GM19438 (cell line): ENCODE measurements at regions not wholly inside any gene's neighbourhood (a gene's known extent, or its start where the extent isn't known, plus 50 kb on each side); places are given as distances from the start of the nearest gene placed in this dataset.
"Not testable (repeated sequence)": the region's sequence is repeated elsewhere in the genome, so short reads cannot be mapped to it uniquely, and the experiment has no call there.

Source experiments
- ATAC-seq: cut with Tn5 transposase; IDR thresholded peaks from one replicate; pipeline ENCODE4 v1.9.1; 2021; ENCODE audit warnings: low read depth; ENCODE audit not compliant: unreplicated experiment

DNA sequence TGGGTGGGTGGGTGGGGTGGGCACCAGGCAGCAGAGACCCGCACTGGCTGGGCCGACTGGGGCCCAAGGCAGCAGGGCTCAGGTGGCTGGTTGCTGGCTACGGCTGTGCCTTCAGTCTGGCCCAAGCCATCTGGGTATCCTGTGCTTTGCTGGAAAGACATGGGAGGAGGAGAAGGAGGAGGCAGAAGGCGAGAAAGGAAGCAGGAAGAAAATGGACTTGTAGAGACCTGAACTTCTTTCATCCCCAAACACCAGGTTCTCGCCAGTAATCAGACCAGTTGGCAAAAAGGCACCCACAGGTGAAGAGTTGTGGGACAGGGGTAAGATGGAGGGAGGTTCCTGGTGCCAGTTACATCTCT is 78.8 kb downstream of the IGLL1 start:
- ATAC-seq = no peak

DNA sequence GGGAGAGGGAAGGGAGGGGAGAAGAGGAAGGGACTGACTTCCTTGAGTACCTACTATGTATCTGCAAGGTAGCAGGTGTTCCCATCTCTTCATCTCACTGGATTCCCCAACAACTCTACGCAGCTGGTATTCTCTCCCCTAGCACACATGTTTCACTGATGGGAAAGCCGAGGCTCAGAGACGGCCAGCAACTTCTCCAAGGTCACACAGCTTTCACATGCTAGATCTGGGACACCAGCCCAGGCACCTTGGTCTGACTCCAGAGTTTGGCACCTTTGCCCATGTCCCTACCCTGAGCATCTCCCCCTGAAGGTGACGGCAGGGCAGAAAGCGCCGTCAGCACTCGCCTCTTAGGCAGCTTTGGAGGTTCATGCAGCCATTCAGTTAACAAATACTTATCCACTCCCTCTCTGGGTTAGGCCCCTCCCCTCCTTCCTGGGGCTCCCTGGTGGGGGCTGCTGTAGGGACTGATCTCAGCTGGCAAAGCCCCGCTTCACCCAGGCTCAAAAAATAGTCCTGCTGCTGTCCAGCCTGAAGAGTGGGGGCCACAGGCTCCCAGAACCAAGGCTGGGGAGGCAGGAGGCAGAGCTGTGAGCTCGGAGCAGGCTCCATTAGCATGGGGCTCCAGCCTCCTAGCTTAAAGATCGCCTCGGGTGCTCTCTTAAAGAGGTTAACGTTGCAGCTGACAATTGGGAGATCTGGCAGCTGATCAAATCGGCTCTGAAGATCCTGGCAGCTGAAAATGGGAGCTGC is 79.4 kb downstream of the IGLL1 start:
- ATAC-seq = no peak

GRCh38 chr22:23499845-23500500 is 80.1 kb downstream of the IGLL1 start:
- no peak for ATAC-seq

DNA sequence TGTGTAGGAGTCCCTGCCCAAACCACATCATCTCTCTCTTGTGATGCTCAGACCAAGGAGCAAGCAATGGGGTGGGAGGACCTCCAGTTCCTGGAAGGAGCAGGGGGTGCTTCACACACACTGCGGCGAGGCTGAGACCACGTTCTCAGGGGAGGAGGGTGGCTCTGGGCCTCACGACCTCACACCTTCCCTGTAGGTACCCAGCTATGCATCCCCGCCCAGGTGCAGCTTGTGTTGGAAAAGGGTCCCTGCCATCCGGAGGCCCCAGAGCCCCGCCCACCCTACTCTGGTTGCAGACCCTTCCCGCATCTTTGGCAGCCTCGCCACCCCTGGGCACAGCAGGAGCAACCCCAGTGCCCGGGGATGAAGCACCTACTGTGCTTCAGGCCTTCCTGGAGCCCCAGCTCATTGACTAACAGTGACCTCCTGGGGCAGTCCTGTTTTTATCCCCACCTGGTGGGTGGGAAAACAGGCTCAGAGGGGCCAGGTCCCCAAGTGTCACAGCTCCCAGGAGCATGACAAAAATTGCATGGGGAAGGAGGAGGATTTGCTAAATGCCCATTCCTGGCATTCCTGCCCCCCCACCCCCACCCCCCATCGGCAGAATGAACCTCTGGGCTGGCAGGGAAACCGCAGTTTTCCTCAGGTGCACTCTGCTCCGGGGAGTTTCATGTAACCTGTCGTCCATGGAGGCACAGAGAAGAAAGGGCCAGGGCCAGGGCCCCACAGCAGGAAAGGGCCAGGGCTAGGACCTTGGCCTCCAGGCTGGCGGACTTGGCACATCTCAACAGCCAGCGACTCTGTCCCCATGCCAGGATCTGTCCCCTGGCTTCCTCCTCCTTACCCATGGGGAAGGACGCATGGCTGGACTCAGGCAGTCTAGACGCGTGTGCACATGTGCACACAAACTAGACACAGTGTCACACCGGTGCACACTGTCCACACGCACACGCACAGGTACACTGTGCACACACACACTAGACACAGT is 81.0 kb downstream of the IGLL1 start:
- no peak for ATAC-seq

DNA sequence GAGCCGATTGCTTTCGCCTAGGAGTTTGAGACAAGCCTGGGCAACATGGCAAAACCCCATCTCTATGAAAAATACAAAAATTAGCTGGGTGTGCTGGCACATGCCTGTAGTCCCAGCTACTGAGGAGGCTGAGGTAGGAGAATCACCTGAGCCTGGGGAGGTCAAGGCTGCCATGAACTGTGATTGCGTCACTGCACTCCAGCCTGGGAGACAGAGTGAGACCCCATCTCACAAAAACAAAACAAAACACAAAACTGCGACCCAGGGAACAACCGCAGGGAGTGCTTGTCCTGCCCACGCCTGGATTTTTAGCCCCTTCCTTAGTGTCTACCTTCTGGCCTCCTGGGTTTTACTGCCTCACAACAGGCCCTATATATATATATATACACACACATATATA is 82.2 kb downstream of the IGLL1 start:
- not testable (repeated sequence) for ATAC-seq

DNA sequence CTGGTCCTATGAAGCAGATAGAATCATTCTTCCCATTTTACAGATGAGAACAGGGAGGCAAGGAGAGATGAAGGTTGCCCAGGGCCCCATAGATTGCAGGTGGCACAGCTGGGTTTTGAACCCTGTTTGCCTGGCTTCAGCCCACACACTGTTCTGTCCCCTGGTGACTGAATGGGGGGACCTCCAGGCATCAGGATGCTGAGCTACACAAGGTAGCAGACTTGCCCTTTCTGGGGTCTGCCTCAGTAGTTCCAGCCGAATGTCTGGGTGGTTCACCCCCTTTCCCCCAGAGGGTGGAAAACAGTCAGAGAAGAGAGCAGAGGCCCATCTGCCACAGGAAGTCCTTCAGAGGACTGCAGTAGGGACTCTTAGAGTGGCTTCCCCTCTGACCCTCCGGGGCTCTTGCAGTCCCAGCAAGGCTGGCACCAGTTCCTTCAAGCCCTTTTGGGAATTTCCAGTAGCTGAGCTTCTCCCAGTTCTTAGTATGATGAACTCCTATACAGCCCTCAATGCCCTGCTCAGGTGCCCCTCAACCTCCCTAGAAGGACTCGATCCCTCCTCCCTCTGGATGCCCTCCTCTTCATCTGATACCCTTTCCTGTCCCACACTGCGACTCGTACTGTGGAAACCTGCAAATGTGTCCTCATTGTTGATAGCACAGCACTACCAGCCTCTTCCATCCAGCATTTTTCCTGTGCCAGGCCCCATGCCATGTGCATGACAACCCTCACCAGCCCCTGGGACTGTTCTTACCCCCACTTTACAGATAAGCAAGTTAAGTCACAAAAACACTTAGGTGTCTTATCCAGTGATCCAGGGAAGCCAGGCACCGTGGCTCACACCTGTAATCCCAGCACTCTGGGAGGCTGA is 82.8 kb downstream of the IGLL1 start:
- ATAC-seq = no peak

GRCh38 chr22:23496445-23496833 is 83.7 kb downstream of the IGLL1 start:
- ATAC-seq = no peak

DNA sequence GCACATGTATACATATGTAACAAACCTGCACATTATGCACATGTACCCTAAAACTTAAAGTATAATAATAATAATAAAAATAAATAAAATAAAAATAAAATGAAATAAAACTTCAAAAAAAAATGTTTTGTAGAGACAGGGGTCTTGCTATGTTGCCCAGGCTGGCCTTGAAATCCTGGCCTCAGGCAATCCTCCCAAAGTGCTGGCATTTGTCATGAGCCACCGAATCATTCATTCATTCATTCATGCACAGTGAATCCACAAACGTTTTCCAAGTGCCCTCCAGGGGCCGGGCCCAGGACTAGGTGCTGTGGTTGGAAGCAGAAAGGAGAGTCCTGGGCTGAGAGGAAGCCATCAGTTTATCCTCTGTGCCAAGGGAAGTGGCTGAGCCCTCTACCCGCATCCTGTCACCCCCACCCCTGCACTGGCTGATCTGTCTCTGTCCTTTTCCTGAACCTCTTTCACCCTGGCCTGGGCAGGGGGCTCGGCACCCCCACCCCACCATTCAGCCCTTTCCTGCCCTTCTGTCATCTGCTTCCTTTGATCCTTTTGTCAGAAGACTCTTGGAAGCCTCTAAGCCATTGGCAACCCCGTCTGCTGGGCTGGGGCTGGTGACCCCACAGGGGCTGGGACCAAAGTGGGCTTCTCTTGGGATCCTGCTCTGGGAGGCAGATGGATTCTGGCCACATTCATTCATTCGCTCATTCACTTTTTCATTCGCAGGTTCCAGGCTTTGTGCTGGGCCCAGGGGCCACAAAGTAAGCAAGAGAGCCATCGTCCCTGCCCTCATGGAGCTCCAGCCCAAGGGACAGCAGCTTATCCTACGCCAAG is 84.3 kb downstream of the IGLL1 start:
- ATAC-seq = no peak

DNA sequence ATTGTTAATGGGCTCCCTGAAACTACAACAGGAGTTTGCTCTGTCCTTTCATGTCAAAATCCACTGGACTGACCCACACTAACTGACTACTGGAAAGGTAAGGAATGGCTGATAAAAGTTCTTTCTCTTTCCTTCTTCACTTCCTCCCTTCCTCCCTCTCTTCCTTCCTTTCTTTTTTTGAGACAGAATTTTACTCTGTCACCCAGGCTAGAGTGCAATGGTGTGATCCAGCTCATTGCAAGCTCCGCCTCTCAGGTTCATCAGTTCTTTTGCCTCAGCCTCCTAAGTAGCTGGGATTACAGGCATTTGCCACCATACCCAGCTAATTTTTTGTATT is 85.2 kb downstream of the IGLL1 start:
- ATAC-seq = no peak

- ATAC-seq = no peak
Measured at GRCh38 chr22:23485490-23485889, 94.6 kb downstream of the IGLL1 start.

GRCh38 chr22:23484651-23485050 is 95.4 kb downstream of the IGLL1 start:
- ATAC-seq = no peak

DNA sequence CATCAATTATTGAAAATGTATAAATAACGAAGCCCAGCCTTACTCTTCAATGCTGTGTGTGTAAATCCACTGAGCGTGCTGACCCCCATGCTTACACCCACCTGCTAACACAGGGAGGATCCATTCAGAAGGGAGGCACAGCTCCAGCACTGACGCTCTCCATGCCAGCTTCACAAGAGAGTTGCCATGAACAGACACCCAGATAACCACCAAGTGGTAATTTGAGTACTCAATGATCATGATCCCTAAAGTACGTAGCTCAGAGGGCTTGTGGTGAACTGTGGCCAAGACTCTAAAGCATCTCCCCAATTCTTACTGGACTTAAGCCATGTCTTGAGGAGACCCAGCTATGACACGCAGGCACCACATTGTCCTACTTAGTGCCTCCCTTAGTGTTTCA is 98.7 kb downstream of the IGLL1 start:
- ATAC-seq = no peak

DNA sequence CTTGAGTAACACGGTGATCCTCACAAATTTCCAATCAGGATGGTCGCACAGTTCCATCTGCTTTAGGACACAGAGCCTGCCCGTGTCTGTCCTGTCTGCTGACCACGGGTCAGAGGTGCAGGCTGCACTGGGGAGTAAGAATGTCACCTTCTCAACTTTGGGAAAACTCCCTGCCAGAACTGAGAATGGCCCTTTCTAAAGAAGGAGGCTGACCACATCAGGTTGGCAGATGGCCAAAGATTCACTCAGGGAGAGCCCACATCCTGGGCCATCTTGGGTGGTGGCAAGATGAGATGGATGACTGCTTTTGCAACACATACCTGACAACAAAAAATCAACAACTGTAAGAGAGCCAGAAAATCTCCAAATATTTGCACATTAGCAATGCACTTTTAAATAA is 101.9 kb downstream of the IGLL1 start:
- no peak for ATAC-seq

GRCh38 chr22:23474531-23474930 is 105.6 kb downstream of the IGLL1 start:
- not testable (repeated sequence) for ATAC-seq

DNA sequence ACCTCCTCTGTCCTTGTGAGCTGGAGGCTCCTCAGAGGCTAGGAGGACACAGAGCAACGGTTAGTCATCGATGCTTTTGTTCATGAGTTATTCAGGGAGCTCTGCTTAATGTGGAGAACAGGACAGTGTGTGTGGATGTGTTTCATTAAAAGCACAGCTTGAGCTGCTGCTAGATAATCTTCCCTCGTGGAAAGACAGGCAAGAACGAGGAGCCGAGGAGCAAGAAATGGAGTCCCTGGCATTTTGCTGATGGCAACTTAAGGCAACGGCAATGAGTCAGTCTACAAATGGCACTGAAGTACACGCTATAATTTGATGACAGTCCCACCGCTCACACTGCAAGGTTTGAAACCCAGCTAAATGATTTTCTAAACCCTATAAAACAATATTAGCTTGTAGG is 106.2 kb downstream of the IGLL1 start:
- no peak for ATAC-seq

DNA sequence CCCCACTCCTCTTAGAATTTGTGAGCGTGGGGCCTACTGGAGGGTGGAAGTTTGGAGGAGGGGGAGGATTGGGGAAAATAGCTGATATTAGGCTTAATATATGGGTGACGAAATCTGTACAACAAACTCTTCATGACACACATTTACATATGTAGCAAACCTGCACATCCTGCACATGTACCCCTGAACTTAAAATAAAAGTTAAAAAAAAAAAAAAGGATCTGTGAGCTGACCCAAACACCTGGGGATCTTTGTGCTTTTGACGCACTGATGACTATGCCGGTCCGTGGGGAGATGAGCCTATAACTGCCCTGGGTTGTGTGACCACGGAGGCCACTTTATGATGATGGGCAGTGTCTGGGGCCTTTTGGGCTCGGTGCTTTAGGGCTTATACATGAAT is 107.7 kb downstream of the IGLL1 start:
- not testable (repeated sequence) for ATAC-seq

DNA sequence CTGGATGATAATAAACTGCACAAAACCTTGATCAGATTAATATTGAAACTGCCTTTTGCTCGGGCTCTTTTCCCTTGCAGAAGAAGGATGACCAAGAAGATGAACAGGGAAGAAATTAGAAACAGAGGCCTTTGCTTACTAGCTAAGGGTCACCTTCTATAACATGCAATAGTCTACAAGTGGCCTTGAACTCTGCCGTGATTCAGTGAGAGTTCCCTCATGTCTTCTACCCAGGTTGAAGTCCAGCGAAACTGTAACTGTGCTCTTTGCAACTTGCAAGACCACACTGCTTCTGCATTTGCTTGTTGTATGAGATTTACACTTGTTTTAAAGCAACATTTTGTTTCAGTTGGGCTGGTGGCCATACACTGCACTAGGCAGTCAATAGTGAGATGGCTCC is 108.4 kb downstream of the IGLL1 start:
- ATAC-seq = no peak

DNA sequence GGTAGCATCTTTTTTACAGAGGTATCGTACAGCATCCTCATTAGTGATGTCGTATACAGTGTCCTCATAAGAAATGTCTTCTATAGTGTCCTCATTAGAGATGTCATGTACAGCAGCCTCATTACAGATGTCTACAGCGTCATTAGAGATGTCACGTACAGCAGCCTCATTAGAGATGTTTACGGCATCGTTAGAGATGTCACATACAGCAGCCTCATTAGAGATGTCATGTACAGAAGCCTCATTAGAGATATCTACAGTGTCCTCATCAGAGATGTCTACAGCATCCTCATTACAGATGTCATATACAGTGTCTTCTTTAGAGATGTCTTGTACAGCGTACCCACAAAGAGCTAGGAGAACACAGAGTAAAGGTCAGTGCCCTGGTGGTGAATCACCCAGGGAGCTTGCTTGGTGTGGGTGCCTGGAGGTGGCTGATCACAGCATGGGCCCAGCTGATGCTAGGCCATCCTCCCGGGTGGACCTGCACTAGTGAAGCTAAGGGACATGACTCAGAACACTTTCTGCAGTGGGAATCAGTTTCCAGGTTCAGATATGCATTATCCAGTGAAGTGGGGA is 109.2 kb downstream of the IGLL1 start:
- ATAC-seq = no peak

DNA sequence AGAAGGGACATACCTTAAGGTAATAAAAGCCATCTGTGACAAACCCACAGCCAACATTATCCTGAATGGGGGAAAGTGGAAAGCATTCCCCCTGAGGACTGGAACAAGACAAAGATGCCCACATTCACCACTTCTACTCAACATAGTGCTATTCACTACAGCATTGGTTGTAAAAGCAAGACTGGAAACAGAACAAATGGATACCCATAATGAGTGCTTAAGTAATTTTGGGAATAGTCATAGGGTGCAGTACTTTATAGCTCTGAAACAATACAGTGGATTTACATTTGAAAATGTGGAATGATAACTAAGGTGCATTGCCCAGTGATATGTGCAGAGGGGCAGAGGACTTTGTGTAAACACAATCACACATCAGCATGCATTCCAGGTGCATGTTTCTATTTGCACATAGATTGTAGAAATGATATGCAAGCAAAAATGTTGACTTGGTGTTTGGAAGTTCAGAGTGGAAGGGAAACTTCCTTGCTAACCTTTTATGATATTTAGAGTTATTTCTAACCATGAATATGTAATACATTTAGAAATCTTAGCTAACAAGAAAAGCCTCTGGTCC is 112.3 kb downstream of the IGLL1 start:
- ATAC-seq = no peak
